ENCODE measurements at regions not wholly inside any gene's neighbourhood (a gene's known extent, or its start where the extent isn't known, plus 50 kb on each side); places are given as distances from the start of the nearest gene placed in this dataset.
"Not testable (repeated sequence)": the region's sequence is repeated elsewhere in the genome, so short reads cannot be mapped to it uniquely, and the experiment has no call there.

DNA sequence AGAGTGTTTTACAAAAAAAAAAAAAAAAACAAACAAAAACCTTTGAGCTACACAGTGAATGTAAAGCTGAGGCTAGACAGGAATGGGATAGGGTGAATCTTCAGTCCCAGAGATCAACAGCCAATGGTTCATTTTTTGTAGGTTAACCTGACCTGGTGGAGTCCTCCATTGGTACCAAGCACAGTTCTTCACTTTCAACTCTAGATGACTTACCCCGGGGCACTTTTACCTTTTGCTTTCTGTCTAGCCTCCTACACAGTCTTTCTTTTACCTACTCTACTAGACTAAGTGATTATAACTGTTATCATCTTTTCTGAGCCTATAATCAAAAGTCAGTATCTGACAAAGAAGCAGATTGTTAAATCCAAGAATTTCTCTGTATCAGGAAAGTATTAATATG lies 50.9 kb downstream of the ANXA2R start:
- no peak for DNase-seq

DNA sequence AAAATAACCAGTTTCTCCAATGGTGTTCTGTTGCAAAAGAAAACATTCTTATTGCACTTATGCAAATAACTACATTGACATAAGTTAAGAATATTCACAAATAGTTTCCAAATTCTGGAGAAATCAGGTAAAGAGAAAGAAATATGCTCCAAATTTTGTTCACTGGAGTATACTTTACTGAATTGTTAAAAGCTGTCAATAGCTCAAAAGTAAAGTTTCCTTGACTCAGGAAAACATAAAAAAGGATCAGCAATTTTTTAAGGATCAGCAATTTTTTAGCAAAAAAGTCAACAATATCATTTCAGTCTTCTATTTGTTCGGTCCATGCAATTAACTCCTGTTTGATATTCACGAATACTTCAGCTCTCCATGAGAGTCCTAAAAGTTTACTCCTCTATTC lies 51.6 kb downstream of the ANXA2R start:
- no peak for DNase-seq

DNA sequence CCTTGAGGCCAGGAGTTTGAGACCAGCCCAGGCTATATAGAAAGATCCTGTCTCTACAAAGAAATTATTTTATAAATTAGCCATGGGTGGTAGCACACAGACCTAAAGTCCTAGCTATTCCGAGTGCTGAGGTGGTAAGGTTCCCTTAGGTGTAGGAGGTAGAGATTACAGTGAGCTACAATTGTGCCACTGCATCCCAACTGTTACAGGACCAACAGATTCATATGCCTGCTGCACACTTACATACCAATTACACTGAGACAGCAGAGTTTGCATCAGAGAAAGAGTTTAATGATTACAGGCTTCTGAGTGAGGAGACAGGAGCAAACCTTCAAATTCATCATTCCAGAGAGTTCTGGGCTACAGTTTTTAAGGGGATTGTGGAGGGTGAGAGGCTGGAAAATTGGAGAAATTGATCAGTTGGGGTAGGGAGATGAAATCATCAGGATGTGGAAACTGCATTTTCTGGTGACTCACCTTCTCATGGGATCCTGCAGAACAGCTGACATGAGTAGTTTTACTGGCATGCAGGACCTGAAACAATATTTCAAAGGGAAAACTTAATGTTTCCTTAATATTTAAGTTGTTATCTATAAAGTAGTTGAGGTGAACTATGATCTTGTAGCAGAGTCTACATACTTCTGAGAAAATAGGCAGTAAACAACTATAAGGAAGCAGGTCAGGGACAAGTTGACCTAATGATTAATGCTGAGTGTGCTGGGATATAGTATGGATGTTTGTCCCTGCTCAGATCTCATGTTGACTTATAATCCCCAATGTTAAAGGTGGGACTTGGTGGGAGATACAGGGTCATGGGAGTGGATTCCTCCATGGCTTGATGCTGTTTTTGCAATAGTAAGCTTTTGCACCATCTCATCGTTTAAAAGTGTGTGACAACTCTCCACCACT lies 54.7 kb downstream of the ANXA2R start:
- DNase-seq: no peak

DNA sequence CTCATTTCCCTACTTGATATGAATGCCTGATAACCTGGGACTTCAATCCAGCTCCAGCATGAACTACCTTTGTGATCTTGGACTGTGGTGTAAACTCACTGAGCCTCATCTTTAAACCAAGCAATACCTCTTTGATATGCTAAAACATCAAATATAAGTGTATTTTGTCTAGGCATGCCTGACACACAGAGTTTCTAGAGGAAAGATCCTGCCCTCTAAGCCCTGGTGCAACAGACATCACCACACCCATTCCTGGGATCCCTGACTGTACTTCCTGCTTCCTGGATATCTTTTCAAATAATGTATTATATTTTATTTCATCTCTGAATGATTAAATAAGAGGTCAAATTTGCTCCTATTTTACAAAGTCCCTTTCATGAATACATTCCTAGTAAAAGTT lies 55.8 kb downstream of the ANXA2R start:
- no peak for DNase-seq

DNA sequence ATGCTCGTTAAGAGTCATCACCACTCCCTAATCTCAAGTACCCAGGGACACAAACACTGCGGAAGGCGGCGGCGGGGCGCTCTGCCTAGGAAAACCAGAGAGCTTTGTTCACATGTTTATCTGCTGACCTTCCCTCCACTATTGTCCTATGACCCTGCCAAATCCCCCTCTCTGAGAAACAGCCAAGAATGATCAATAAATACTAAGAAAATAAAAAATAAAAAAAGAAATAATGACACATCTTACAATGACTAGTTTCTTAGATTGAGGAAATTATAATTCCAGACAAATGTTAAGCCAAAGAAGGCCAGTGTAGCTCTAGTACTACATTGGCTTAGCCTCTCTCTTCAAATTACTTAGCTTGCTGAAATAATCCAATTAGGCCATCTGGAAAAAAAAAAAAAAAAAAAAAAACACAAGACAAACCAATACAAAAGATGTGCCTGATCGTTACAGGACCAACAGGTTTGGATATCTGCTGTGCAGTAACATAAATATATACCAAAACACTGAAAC lies 58.0 kb downstream of the ANXA2R start:
- no peak for DNase-seq

DNA sequence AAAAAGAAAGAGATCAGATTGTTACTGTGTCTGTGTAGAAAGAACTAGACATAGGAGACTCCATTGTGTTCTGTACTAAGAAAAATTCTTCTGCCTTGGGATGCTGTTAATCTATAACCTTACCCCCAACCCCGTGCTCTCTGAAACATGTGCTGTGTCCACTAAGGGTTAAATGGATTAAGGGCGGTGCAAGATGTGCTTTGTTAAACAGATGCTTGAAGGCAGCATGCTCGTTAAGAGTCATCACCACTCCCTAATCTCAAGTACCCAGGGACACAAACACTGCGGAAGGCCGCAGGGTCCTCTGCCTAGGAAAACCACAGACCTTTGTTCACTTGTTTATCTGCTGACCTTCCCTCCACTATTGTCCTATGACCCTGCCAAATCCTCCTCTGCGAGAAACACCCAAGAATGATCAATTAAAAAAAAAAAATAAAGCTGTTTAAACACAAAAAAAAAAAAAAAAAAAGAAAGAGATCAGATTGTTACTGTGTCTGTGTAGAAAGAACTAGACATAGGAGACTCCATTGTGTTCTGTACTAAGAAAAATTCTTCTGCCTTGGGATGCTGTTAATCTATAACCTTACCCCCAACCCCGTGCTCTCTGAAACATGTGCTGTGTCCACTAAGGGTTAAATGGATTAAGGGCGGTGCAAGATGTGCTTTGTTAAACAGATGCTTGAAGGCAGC lies 58.6 kb downstream of the ANXA2R start:
- DNase-seq: not testable (repeated sequence)

DNA sequence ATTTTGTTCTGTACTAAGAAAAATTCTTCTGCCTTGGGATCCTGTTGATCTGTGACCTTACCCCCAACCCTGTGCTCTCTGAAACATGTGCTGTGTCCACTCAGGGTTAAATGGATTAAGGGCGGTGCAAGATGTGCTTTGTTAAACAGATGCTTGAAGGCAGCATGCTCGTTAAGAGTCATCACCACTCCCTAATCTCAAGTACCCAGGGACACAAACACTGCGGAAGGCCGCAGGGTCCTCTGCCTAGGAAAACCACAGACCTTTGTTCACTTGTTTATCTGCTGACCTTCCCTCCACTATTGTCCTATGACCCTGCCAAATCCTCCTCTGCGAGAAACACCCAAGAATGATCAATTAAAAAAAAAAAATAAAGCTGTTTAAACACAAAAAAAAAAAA lies 59.1 kb downstream of the ANXA2R start:
- not testable (repeated sequence) for DNase-seq

DNA sequence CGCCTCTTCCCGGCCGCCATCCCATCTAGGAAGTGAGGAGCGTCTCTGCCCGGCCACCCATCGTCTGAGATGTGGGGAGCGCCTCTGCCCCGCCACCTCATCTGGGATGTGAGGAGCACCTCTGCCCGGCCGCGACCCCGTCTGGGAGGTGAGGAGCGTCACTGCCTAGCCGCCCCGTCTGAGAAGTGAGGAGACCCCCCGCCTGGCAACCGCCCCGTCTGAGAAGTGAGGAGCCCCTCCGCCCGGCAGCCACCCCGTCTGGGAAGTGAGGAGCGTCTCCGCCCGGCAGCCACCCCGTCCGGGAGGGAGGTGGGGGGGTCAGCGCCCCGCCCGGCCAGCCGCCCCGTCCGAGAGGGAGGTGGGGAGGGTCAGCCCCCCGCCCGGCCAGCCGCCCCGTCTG lies 59.7 kb downstream of the ANXA2R start:
- DNase-seq: not testable (repeated sequence)

DNA sequence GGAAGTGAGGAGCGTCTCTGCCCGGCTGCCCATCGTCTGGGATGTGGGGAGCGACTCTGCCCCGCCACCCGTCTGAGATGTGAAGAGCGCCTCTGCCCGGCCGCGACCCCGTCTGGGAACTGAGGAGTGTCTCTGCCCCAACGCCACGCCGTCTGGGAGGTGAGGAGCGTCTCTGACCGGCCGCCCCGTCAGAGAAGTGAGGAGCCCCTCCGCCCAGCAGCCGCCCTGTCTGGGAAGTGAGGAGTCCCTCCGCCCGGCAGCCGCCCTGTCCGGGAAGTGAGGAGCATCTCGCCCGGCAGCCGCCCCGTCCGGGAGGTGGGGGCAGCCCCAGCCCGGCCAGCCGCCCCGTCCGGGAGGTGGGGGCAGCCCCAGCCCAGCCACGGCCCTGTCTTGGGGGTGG lies 60.9 kb downstream of the ANXA2R start:
- DNase-seq: not testable (repeated sequence)

DNA sequence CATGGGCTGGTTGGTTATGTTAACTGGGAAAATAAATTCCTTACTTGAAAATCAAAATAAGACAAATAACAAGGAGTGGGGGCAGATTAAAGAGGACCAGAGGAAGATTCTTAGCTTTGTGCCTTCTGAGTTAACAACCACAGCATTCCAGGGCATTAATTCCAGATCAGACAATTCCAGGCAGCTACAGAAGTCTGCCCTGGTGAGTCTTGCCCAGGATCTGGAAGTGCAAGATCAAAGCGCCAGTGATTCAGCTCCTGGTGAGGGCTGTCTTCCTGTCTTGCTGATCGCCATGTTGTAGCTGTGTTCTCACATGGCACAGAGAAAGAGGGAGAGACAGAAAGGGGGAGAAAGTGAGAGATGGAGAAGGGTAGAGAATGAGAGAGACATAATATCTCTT lies 65.6 kb downstream of the ANXA2R start:
- no peak for DNase-seq

DNA sequence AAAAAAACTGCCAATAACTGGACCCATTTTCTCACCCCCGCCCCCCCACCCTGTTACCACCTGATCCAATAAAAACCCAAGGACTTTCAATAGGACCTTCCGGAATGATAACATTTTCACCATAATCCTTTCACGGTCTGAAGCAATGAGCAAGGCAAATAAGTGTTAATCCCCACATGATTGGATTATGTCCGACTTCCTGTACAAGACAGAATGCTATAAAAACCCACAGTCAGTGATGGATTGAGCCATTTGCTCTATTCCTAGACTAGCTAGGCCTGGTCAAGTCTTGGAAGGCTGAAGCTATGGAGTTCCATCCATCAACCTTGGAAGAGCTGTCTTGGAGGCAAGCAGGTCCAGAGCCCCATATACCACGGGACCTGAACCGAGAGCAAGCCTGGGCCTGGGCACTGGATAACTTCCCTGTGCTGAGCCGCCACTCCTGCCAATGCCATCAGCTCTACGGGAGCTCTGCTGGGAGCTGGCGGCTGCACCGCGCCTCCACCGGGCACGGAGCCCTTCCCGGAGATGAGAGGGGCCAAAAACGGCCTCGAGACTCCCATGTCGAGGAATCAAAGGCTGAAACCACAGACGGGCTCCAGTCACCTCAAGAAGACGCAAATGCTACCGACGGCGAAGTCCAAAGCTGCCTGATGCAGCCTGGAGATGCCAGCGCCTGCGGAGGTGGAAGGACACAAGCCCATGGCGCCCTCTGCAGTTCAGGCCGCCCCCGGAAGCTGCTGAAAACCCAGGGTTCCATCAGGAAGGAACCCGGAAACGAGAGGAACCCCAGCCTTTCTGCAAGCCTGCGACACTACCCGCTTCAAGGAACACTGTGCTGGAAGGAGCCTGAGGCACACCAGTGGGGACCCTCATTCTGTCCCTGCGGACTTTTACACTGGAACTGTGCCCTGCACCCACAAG lies 69.2 kb downstream of the ANXA2R start:
- no peak for DNase-seq

DNA sequence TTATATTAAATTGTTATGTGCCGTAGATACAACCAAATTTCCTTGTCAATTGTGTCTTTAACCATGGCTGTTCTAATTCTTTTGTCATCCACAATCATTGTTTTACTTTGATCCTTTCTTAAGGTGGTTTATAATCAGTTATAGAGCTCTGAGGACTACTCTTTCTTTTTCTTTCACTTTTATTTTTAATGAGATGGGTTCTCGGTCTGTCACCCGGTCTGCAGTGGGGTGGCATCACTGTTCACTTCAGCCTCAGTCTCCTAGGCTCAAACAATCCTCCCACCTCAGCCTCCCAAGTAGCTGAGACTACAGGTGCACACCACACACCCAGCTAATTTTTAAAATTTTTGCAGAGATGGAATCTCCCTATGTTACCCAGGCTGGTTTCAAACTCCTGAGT lies 74.2 kb downstream of the ANXA2R start:
- DNase-seq: no peak

DNA sequence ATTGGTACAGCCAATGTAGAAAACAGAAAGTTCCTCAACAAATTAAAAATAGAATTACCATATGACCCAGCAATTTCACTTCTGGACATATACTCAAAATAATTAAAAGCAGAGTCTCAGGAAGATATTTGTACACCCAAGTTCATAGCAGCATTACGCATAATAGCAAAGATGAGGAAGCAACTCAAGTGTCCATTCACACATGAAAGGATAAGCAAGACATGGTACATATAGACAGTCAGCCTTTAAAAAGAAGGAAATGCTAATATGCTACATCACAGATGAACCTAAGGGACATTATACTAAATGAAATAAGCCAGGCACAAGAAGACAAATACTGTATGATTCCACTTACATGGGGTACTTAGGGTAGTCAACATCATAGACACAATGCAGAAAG lies 76.7 kb downstream of the ANXA2R start:
- no peak for DNase-seq

DNA sequence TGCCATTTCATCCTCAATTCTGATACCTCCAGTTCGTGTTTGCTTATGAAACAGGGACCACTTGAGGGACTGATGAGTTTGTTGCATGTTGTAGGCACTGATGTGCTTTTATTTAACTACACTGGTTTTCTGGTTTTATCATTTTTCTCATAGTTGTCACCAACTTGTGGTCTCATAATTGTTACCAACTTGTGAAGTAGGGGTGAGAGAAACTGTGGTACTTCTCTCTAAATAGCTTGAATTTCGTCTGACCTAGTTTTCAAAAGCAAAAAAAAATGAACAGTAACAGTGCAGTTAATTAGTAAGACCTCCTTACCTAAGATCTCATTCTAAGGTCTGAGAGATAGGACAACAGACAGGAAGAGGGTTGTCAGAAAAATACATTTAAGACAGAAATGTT lies 78.0 kb downstream of the ANXA2R start:
- DNase-seq: no peak

DNA sequence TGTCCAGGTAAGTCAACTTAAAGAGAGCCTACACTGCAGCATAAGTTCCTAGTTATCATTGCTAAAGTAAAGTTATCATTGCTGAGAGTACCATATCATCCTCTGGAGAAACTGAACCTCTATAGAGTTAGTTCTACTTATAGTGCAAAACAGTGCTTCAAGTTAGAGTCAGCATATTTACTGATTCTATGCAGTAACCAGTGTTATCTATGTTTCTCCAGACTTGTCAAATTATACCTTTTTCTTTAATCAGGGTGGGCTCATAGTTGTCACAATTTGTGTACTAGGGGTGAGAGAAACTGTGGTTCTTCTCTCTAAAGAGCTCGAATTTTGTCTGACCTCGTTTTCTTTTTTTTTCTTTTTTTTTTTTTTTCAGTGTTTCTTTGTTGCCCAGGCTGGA lies 79.6 kb downstream of the ANXA2R start:
- no peak for DNase-seq

DNA sequence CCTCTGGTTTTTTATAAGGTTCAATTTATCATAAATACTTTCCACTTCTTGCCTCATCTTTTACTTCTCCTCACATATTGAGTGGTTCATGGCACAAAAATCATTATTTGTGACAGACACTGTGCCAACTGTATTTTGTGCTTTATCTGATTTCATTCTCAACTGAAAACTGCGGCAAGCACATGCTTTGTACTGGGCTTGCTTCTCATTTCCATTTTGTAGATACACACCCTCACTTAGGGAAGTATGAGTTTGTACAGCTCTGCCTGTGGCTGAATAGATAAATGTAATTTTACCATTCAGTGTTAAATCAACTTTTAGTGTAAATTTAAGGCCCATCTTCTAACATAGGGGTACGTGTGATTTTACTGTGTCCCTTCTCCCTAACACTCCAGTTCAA lies 83.6 kb downstream of the ANXA2R start:
- DNase-seq: no peak

DNA sequence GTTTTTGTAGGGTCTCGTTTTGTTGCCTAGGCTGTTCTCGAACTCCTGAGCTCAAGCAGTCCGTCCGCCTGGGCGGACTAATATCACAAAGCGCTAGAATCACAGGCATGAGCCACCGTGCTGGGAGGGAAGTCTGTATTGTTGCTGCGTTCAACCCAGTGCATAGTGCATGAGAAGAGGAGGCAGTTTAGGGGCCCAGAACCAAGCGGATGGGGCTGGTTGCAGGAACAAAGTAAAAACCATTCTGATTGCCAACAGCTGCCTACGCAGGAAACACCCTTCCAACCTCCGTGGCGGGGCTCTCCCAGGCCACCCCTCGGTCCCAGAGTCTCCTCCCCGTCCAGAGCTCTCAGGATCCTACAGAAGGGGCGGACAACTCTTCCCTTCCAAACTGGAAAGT lies 87.1 kb downstream of the ANXA2R start:
- no peak for DNase-seq

DNA sequence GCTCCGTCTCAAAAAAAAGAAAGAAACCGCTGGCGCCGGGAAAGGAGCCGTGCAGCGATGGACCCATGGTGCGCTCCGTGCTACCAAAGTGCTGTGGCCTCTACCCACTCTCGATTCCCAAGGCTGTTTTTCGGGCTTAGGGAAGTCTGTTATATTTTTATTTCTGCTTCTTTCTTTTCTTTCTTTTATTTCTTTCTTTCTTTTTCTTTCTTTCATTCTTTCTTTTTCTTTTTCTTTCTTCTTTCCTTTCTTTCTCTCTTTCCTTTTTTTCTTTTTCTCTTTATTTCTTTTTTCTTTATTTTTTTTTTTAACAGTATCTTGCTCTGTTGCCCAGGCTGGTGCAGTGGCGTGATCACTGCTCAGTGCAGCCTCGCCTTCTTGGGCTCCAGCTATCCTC lies 87.5 kb downstream of the ANXA2R start:
- DNase-seq: no peak

DNA sequence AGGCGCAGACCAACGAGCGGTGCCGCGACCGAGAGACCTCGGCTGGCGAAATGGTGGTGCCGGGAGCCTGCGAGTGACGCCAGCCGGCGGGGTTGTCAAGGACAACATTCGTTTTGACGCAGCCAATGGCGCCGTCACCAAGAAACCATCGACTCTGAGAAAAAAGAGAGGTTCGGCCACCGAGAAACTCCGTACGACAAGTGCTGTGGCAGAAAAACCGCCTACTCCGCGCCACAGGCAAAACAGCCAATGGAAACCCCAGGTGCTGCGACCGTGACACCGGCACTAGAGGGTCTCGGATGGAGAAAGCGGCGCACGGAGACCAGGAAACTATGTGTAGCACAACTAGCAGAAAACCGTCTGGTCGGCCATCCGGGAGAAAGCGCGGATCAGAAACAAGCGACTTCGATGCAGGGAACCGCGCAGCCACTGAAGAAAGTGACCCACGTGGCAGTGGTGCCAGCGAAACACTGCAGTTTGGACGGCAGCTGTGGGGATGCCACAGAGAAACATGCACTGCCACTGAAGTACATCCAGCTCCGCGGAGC lies 88.8 kb downstream of the ANXA2R start:
- DNase-seq: peak; percentile 41

DNA sequence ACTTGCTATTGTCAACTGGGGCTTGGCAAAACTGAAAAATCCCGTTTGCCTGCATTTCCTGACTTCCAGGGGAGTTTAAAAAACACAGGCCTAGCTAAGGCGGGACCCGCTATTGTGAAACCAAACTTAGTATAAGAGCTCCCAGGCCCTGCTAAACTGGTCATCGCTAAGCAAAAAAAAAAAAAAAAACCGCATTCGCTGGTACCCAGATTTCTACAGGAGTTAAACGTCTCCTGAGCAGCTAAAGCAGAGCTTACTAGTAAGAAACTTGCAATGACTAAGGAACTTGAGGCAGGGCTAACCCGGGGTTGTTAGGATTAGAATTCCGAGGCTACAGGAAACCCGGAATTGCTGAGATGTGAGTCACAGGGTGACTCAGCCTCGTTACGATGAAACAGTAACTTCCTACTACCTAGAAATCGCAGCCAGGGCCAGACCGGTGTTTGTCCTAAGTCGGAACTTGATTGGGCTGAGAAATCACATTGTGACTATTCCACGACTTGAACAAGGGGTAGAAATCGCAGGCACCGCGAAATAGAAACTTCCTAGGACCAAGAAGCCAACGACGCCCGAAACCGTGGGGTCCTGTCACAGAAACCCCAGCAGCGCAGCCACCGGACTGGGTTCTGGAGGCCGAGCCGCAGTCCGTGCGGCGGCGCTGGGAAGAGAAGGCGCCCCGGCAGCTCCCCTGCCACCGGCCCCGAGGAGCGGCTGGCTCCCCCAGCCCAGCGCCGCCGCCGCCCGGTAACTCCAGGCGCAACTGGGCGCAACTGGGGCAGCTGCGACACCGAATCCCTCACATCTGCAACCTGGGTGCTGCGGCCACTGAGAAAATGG lies 89.4 kb downstream of the ANXA2R start:
- peak; percentile 41 for DNase-seq

DNA sequence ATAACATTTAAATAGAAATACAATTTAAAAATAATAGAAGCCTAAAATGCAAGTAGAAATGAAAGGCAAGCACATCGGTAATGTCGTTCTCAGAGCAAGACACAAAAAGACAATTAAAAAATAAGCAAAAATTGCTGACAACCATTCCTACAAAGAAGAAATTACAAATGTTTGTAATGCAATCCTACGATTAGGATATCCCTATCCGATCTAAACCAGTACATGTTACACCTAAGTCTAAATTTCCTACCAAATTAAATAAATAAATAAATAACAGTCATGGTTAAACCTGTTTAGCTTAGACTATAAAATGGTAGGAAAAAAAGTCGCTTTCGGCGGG lies 90.0 kb downstream of the ANXA2R start:
- DNase-seq: no peak
